ENCODE measurements at regions not wholly inside any gene's neighbourhood (a gene's known extent, or its start where the extent isn't known, plus 50 kb on each side); places are given as distances from the start of the nearest gene placed in this dataset.
"Not testable (repeated sequence)": the region's sequence is repeated elsewhere in the genome, so short reads cannot be mapped to it uniquely, and the experiment has no call there.

GRCh38 chr4:112049119-112049518 is 96.1 kb upstream of the FAM241A start:
- DNase-seq, result not testable (repeated sequence)

GRCh38 chr4:112053825-112054350 is 91.4 kb upstream of the FAM241A start:
- no peak for DNase-seq

- DNase-seq, result no peak
Observed at GRCh38 chr4:112055100-112055499, 90.2 kb upstream of the FAM241A start.

- no peak for DNase-seq
Observed at GRCh38 chr4:112057470-112057869, 87.8 kb upstream of the FAM241A start.

GRCh38 chr4:112058433-112058832 is 86.8 kb upstream of the FAM241A start:
- DNase-seq, result no peak

GRCh38 chr4:112060212-112060611 is 85.0 kb upstream of the FAM241A start:
- no peak for DNase-seq

GRCh38 chr4:112061207-112061817 is 83.9 kb upstream of the FAM241A start:
- DNase-seq, result no peak

- DNase-seq, result no peak
Observed at GRCh38 chr4:112063260-112063659, 82.0 kb upstream of the FAM241A start.

- no peak for DNase-seq
Observed at GRCh38 chr4:112069110-112069509, 76.1 kb upstream of the FAM241A start.

GRCh38 chr4:112073181-112073580 is 72.1 kb upstream of the FAM241A start:
- no peak for DNase-seq

- DNase-seq, result no peak
Observed at GRCh38 chr4:112075129-112075753, 70.0 kb upstream of the FAM241A start.

GRCh38 chr4:112075906-112076305 is 69.3 kb upstream of the FAM241A start:
- DNase-seq, result no peak

- no peak for DNase-seq
Observed at GRCh38 chr4:112076919-112077608, 68.2 kb upstream of the FAM241A start.

- DNase-seq, result no peak
Observed at GRCh38 chr4:112077743-112078142, 67.5 kb upstream of the FAM241A start.

- no peak for DNase-seq
Observed at GRCh38 chr4:112082954-112083586, 62.2 kb upstream of the FAM241A start.

GRCh38 chr4:112083587-112084347 is 61.5 kb upstream of the FAM241A start:
- no peak for DNase-seq

GRCh38 chr4:112085156-112086035 is 59.9 kb upstream of the FAM241A start:
- no peak for DNase-seq

GRCh38 chr4:112086036-112086434 is 59.2 kb upstream of the FAM241A start:
- DNase-seq, result no peak

GRCh38 chr4:112086661-112087060 is 58.6 kb upstream of the FAM241A start:
- not testable (repeated sequence) for DNase-seq

- not testable (repeated sequence) for DNase-seq
Observed at GRCh38 chr4:112092330-112092729, 52.9 kb upstream of the FAM241A start.

- DNase-seq, result no peak
Observed at GRCh38 chr4:112093636-112094202, 51.5 kb upstream of the FAM241A start.
